PC-9 (cell line): ENCODE measurements at regions not wholly inside any gene's neighbourhood (a gene's known extent, or its start where the extent isn't known, plus 50 kb on each side); places are given as distances from the start of the nearest gene placed in this dataset.

Source experiments
- EZH2 ChIP-seq: fragments of 200-600 bp; sonication (generic); IDR thresholded peaks from 2 replicates; pipeline ENCODE4 v1.8.0; 2017; ENCODE audit warnings: antibody characterized with exemption, low read depth
- TF ChIP-seq, protein P1 (sequence below): fragments of 200-600 bp; sonication (generic); conservative IDR thresholded peaks from 2 replicates; pipeline ENCODE4 v1.6.1; 2017; ENCODE audit warnings: mixed run types, antibody characterized with exemption, mild to moderate bottlenecking, moderate library complexity

DNA sequence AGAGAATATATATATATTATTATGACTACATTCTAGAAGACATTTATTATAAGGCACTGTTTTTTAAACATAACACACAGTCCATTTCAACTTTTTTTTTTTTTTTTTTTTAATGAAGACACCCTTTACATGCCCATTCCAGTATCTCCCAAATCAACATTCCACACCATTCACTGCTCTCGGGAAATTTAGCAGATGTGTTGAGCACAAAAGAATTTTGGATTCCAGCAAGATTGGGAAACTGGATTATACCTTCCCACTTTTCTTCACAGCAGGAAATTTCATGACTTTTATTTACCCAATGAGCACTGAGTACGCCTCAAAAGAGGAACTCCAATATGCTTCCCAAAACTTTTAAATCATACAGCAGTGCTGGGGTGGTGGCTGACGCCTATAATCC lies 333.6 kb upstream of the DAB2 start:
- TF ChIP-seq, protein P1, sequence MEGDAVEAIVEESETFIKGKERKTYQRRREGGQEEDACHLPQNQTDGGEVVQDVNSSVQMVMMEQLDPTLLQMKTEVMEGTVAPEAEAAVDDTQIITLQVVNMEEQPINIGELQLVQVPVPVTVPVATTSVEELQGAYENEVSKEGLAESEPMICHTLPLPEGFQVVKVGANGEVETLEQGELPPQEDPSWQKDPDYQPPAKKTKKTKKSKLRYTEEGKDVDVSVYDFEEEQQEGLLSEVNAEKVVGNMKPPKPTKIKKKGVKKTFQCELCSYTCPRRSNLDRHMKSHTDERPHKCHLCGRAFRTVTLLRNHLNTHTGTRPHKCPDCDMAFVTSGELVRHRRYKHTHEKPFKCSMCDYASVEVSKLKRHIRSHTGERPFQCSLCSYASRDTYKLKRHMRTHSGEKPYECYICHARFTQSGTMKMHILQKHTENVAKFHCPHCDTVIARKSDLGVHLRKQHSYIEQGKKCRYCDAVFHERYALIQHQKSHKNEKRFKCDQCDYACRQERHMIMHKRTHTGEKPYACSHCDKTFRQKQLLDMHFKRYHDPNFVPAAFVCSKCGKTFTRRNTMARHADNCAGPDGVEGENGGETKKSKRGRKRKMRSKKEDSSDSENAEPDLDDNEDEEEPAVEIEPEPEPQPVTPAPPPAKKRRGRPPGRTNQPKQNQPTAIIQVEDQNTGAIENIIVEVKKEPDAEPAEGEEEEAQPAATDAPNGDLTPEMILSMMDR = no peak
- TF ChIP-seq EZH2 = no peak
